Vagina (tissue), 2 donors: ENCODE measurements at regions not wholly inside any gene's neighbourhood (a gene's known extent, or its start where the extent isn't known, plus 50 kb on each side); places are given as distances from the start of the nearest gene placed in this dataset.

ENCODE experiments used
- DNase-seq, 2 donors: peaks; one replicate each; pipeline ENCODE4 v3.0.0-alpha.2; 2017; ENCODE audit errors: extremely low spot score in 2 of 2
- H3K27ac ChIP-seq: fragments of 200-600 bp; sonication (generic); one replicate; pipeline ENCODE4 v1.5.1; 2019
- H3K27me3 ChIP-seq: fragments of 200-600 bp; sonication (generic); one replicate; pipeline ENCODE4 v1.5.1; 2019
- H3K36me3 ChIP-seq, 2 donors: fragments of 200-600 bp; sonication (generic); one replicate each; pipeline ENCODE4 v1.5.1; 2017 to 2019
- H3K4me1 ChIP-seq: fragments of 200-600 bp; sonication (generic); one replicate; pipeline ENCODE4 v1.5.1; 2019
- H3K4me3 ChIP-seq, 2 donors: fragments of 200-600 bp; sonication (generic); 1 replicate in 1 of 2; 2 replicates in 1 of 2; pipeline ENCODE4 v1.5.1; 2016 to 2019
- H3K9me3 ChIP-seq: fragments of 200-600 bp; sonication (generic); one replicate; pipeline ENCODE4 v1.5.1; 2019
- POLR2A ChIP-seq, 2 donors: fragments of 450-650 bp; IDR thresholded peaks; one replicate each; pipeline ENCODE4 v1.6.1; 2017; ENCODE audit warnings: antibody characterized with exemption in 2 of 2, mild to moderate bottlenecking in 2 of 2, moderate library complexity in 2 of 2
- POLR2AphosphoS5 ChIP-seq, 2 donors: sonication (generic); formaldehyde crosslinking; IDR thresholded peaks; one replicate each; pipeline ENCODE4 v1.9.0; 2017; ENCODE audit warnings: antibody characterized with exemption in 2 of 2, mild to moderate bottlenecking in 2 of 2, low read depth in 1 of 2; ENCODE audit not compliant: insufficient read depth in 1 of 2
- intact Hi-C: fragments of 100-400 bp; cut with DNase I; formaldehyde crosslinking; loops from one replicate; pipeline ENCODE4 v1.15.1; 2023
- TF ChIP-seq, protein P1 (sequence below), 3 experiments: fragments of 450-650 bp in 2 of 3; fragments of 200-600 bp in 1 of 3; sonication (generic) in 1 of 3; IDR thresholded peaks; one replicate each; pipeline ENCODE4 v1.5.1; 2017 to 2019; ENCODE audit warnings: antibody characterized with exemption in 3 of 3, mild to moderate bottlenecking in 2 of 3, moderate library complexity in 2 of 3

DNA sequence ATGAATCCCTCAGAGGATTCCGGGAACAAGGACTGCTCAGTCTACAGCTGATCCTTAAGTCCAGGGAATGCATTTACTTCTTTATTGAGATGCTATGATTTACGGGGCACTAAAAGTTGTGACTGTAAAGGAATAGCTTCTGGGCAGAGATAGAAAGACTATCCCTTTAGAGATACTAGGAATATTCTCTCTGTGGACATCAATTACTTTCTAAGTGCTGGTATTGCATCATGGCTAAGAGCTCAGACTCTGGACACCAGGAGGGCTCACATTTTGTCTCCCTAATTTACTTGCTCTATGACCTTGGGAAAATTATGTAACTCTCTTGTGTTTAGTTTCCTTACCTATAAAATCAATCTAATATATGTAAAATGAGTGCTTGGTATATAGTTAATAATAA, 131.4 kb downstream of the AKAIN1 start:
- TF ChIP-seq POLR2A (IDR thresholded peaks at IDR 0.05) (no peak), POLR2AphosphoS5 (IDR thresholded peaks at IDR 0.05; ENCODE audit: insufficient read depth in 1 of 2, low read depth in 1 of 2) (no peak)
- H3K9me3 ChIP-seq: no peaks in the 10 kb centered on the region
- H3K4me3 ChIP-seq: no peak overlapping the region
- H3K36me3 ChIP-seq: no peaks in the 10 kb centered on the region
- no peaks in the 10 kb centered on the region for H3K4me1 ChIP-seq
- no peaks in the 10 kb centered on the region for H3K27me3 ChIP-seq
- intact Hi-C loops: no loop called here
- DNase-seq: no peak
- H3K27ac ChIP-seq: no peak overlapping the region

DNA sequence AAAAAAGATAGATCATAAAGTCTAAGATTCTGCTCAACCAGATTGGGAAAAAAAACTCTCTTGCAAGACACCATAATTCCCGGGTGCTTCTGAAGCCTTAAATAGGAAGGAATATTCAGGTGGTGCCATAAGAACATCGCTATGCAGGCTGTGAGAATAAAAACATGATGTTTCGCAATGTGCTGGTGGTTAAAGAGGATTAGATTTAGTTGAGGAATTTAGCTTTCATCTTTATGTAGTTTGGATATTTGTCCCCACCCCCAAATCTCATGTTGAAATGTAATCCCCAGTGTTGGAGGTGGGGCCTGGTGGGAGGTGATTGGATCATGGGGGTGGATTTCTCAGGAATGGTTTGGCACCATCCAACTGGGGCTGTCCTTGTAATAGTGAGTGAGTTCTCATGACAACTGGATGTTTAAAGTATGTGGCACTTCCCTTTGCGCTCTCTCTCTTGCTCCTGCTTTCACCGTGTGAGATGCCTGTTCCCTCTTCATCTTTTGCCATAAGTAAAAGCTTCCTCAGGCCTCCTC, 132.2 kb downstream of the AKAIN1 start:
- no peak for DNase-seq

DNA sequence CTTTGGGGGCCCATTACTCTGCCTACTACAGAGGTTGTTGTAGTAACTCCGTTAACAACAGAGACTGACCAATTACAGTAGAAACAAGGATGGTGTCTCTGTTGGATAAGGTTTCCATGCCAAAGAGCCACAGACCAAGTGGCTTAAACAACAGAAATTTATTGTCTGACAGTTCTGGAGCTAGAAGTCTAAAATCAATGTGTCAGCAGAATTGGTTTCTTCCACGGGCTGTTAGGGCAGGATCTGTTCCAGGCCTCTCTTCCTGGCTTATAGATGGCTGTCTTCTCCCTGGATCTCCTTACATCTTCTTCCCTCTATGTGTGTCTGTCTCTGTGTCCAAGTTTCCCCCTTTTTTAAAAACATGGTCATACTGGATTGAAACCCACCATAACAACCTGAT, 135.3 kb downstream of the AKAIN1 start:
- no peaks in the 10 kb centered on the region for H3K9me3 ChIP-seq
- H3K4me3 ChIP-seq: no peak overlapping the region
- TF ChIP-seq, protein P1, sequence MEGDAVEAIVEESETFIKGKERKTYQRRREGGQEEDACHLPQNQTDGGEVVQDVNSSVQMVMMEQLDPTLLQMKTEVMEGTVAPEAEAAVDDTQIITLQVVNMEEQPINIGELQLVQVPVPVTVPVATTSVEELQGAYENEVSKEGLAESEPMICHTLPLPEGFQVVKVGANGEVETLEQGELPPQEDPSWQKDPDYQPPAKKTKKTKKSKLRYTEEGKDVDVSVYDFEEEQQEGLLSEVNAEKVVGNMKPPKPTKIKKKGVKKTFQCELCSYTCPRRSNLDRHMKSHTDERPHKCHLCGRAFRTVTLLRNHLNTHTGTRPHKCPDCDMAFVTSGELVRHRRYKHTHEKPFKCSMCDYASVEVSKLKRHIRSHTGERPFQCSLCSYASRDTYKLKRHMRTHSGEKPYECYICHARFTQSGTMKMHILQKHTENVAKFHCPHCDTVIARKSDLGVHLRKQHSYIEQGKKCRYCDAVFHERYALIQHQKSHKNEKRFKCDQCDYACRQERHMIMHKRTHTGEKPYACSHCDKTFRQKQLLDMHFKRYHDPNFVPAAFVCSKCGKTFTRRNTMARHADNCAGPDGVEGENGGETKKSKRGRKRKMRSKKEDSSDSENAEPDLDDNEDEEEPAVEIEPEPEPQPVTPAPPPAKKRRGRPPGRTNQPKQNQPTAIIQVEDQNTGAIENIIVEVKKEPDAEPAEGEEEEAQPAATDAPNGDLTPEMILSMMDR (IDR thresholded peaks at IDR 0.05): no peak
- no peak for TF ChIP-seq POLR2A (IDR thresholded peaks at IDR 0.05)
- no peak for DNase-seq
- H3K27ac ChIP-seq: no peak overlapping the region
- intact Hi-C loops: no loop called here
- no peaks in the 10 kb centered on the region for H3K4me1 ChIP-seq
- no peaks in the 10 kb centered on the region for H3K36me3 ChIP-seq
- no peaks in the 10 kb centered on the region for H3K27me3 ChIP-seq

More for the DNA sequence above, 132.2 kb downstream of the AKAIN1 start:
- Histone ChIP-seq H3K4me3 (no peak overlapping the region), H3K36me3 (no peaks in the 10 kb centered on the region), H3K9me3 (no peaks in the 10 kb centered on the region), H3K4me1 (no peaks in the 10 kb centered on the region), H3K27me3 (no peaks in the 10 kb centered on the region), H3K27ac (no peak overlapping the region)
- intact Hi-C loops: no loop called here
- TF ChIP-seq POLR2AphosphoS5 (IDR thresholded peaks at IDR 0.05; ENCODE audit: insufficient read depth in 1 of 2, low read depth in 1 of 2): no peak
- no peak for TF ChIP-seq POLR2A (IDR thresholded peaks at IDR 0.05)

GRCh38 chr18:5060543-5060942, 136.5 kb downstream of the AKAIN1 start:
- Histone ChIP-seq H3K27me3 (no peaks in the 10 kb centered on the region), H3K4me3 (no peak overlapping the region), H3K27ac (no peak overlapping the region), H3K4me1 (no peaks in the 10 kb centered on the region), H3K9me3 (no peaks in the 10 kb centered on the region), H3K36me3 (no peaks in the 10 kb centered on the region)
- intact Hi-C loops: no loop called here
- DNase-seq: no peak
- TF ChIP-seq, protein P1 (IDR thresholded peaks at IDR 0.05): no peak
- TF ChIP-seq POLR2A (IDR thresholded peaks at IDR 0.05) (no peak), POLR2AphosphoS5 (IDR thresholded peaks at IDR 0.05; ENCODE audit: insufficient read depth in 1 of 2, low read depth in 1 of 2) (no peak)

- no peak for TF ChIP-seq POLR2AphosphoS5 (IDR thresholded peaks at IDR 0.05; ENCODE audit: insufficient read depth in 1 of 2, low read depth in 1 of 2)
- TF ChIP-seq POLR2A (IDR thresholded peaks at IDR 0.05): no peak
- TF ChIP-seq, protein P1 (IDR thresholded peaks at IDR 0.05): no peak
- Histone ChIP-seq H3K27ac (no peak overlapping the region), H3K4me1 (no peaks in the 10 kb centered on the region), H3K9me3 (no peaks in the 10 kb centered on the region), H3K4me3 (no peak overlapping the region), H3K36me3 (no peaks in the 10 kb centered on the region), H3K27me3 (no peaks in the 10 kb centered on the region)
- intact Hi-C loops: no loop called here
- DNase-seq: no peak
These were observed 137.4 kb downstream of the AKAIN1 start for GRCh38 chr18:5059696-5060032.

DNA sequence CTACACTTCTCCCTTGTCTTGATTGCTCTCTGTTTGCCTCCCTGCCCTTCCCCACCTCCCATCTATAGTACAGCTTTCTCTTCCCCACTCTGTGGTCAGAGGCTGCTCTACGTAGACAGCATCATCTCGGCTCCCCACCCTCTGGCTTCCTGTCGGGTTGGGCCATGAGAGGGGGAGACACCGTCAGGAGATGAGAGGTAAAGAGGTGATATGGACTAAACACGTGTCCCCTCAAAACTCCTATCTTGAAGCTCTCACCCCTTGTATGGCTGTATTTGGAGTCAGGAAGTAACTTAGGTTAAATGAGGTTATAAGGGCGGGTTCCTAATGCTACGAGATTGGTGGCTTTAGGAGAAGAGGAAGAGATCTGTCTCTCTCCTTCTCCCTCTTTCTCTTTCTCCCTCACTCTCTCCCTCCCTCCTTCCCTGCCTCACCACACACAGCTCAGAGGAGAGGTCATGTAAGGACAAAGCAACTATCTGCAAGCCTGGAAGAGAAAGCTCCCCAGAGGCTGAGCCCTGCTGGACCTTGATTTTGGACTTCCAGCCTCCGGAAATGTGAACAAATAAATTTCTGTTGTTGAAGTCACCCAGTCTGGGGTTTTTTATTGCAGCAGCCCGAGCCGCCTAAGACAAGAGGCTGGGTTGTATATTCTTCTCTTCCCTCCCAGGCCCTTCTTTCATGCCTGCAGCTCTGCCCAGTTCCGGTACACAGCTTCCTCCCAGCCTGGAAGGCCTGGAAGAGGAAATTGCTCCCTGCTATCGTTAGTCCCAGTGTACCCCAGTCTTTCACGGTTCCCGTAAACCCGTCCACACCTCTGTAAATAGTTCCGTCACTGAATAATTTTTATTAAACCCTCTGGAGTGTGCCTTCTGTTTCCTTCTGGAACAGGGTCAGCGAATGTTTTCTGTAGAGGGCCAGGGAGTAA, 138.0 kb downstream of the AKAIN1 start:
- intact Hi-C loops: no loop called here
- TF ChIP-seq POLR2A (IDR thresholded peaks at IDR 0.05): no peak
- TF ChIP-seq, protein P1 (IDR thresholded peaks at IDR 0.05): no peak
- TF ChIP-seq POLR2AphosphoS5 (IDR thresholded peaks at IDR 0.05; ENCODE audit: insufficient read depth in 1 of 2, low read depth in 1 of 2): no peak
- Histone ChIP-seq H3K4me1 (no peaks in the 10 kb centered on the region), H3K4me3 (no peak overlapping the region), H3K9me3 (no peaks in the 10 kb centered on the region), H3K36me3 (no peaks in the 10 kb centered on the region), H3K27me3 (no peaks in the 10 kb centered on the region), H3K27ac (no peak overlapping the region)
- no peak for DNase-seq
